ENCODE measurements at regions not wholly inside any gene's neighbourhood (a gene's known extent, or its start where the extent isn't known, plus 50 kb on each side); places are given as distances from the start of the nearest gene placed in this dataset.
"Not testable (repeated sequence)": the region's sequence is repeated elsewhere in the genome, so short reads cannot be mapped to it uniquely, and the experiment has no call there.

DNA sequence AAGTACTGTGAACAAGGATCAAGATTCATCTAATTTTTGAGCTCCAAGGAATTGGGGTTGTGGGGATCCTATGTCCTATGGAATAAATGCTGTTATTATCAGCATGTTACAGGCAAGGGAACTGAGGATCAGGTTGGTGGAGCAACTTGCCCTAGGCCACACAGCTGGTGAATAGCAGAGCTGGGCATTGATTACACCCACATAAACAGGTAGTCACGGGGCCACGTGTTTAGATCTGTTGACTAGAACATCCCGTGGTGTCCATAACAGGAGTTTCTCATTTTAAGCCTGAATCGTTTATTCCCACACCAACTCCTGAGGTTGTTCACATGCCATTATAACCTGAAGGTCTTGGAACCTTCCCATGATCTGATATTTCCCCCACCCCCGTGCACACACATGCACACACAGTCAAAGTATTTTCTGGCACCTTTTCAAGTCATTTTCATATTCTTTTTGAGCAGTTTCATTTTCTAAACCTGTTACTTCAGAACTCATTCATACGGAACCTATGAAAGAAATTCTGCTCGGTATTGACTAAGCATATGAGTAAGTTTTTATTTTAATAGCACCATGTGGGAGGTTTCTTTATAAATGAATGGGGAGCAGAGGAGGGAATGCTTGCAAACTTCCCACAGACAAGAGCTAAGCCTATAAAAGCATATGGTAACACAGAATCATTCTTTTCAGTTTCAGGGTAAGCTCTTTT lies 338.1 kb downstream of the ANAPC1 start:
- not testable (repeated sequence) for DNase-seq

- not testable (repeated sequence) for DNase-seq
Measured at GRCh38 chr2:111546578-111546977, 337.4 kb downstream of the ANAPC1 start.

GRCh38 chr2:111549174-111549573 lies 334.8 kb downstream of the ANAPC1 start:
- DNase-seq, result not testable (repeated sequence)

GRCh38 chr2:111551428-111551827 lies 332.6 kb downstream of the ANAPC1 start:
- not testable (repeated sequence) for DNase-seq

GRCh38 chr2:111552625-111553024 lies 331.4 kb downstream of the ANAPC1 start:
- not testable (repeated sequence) for DNase-seq

- not testable (repeated sequence) for DNase-seq
Measured at GRCh38 chr2:111559301-111559700, 324.7 kb downstream of the ANAPC1 start.

DNA sequence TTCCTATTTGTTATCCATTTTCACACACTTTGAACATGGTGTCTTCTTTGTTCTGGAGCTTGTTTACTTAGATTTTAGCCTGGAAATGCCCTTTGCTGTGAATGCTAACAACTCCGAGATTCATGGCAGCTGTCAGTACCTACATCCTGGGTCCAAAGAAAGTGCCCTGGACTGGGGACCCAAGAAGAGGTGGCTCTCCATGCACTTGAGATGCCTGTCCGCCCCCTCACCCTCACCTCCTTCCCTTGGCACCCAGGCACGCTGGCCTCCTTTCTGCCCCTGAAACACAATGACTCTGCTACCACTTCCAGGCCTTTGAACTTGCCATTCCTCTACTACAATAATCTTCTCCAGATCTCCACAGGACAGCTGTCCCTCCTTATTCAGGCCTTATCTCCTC lies 324.2 kb downstream of the ANAPC1 start:
- DNase-seq, result not testable (repeated sequence)

DNA sequence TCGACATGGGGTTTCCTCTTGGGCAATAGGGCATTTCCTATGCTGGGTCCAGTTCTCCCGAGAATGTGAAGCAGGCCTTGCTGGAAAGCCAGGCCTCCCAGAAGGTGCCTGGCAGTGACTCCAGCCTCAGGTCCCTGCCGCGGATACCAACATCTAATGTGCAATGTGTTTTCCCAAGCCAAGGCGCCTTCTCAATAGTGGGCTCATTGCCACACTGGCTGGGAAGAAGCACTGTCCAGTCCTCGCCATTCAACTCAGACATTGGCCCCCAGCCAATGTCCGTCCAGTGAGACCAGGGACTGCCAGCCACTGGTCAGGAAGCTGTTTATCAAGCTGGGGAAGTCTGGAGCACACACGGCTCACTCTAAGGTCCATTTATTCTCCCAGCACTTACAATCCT lies 317.9 kb downstream of the ANAPC1 start:
- DNase-seq, result not testable (repeated sequence)

DNA sequence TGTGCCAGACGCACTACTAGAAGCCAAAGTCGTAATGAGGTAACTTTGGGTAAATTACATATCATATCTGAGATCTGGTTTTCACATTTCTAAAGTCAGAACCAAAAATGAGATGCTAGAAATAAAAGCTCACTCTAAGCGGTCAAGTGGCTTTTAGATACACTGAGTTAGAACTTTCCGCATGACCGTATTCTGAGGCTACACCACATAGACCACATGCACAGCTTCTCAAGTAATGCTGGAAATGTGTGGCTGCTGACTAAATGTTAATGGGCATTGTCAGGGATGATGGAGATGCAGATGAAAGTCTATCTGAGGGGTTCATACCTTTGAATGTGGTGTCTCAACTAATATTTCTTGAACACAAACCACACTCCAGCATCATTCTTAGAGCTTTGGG lies 316.8 kb downstream of the ANAPC1 start:
- not testable (repeated sequence) for DNase-seq

GRCh38 chr2:111569356-111570199 lies 314.4 kb downstream of the ANAPC1 start:
- DNase-seq, result not testable (repeated sequence)

DNA sequence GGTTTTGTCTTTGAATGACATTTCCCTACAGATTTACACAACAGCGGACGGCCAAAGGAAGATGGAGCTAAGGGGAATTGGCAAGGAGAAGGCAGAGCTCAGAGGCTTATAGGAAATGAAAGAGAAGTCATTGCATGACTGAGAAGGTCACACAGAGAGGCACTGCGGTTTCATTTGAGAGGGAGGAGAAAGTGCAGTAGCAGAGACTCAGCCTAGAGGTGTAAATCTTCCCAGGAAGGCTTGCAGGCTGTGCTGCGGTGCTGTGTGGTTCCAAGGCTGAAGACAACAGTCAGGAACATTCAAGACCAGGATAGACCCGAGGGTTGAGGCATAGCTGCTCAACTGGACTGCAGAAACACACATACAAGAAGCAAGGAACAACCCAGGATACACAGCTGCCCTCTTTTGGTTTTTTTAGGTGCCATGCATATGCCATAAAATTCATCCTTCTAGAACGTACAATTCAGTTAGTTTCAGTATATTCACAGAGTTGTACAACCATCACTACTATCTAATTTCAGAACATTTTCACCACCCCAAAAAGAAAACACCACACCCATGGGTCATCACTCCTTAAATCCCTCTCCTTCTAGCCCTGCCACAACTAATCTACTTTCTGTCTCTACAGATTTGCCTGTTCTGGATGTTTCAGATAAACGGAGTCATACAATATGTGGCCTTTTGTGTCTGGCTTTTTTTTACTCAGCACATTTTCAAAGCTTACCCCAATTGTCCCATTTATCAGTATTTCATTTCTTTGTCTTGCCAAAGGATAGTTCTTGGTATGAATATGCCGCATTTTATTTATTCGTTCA lies 313.5 kb downstream of the ANAPC1 start:
- not testable (repeated sequence) for DNase-seq

DNA sequence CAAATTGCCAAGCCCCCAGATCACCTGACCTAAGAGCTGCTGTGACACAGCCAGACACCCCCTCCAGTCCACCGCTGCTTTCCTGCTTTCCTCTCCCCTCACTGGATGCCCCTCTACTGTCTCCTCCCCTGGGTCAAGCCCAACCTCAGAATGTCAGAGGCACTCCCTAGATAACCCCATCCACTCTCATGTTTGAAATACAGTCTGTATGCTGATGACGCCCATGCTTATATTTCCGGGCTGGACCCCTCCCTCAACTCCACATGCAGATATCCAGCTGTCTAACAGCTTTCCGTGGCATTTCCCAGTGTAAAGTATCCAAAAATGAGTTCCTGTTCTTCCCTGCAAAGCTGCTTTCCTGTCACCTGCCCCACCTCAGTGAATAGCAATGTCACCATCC lies 309.2 kb downstream of the ANAPC1 start:
- DNase-seq, result not testable (repeated sequence)

GRCh38 chr2:111577154-111577885 lies 306.7 kb downstream of the ANAPC1 start:
- DNase-seq, result not testable (repeated sequence)

GRCh38 chr2:111579500-111580134 lies 304.4 kb downstream of the ANAPC1 start:
- DNase-seq, result not testable (repeated sequence)

- DNase-seq, result not testable (repeated sequence)
Measured at GRCh38 chr2:111580616-111581015, 303.4 kb downstream of the ANAPC1 start.

GRCh38 chr2:111582090-111582489 lies 301.9 kb downstream of the ANAPC1 start:
- not testable (repeated sequence) for DNase-seq

DNA sequence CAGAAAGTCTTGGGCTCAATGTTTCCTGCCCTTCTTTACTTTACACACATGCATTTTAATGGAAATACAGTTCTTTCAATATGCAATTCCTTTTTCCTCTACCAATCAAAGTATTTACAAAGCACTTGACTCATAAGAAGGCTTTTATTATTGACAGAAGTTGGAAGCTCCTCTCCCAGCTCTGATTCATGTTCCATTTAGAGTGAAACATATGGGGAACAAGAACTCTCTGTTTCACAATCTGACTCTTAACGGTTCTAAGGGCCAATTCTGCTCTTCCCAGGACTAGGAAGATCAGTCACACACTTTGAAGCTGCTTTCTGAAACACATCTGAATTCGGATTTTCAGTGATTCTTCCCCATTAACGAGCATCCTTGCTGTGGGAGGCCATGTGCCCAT lies 300.5 kb downstream of the ANAPC1 start:
- not testable (repeated sequence) for DNase-seq

GRCh38 chr2:111584540-111584939 lies 299.5 kb downstream of the ANAPC1 start:
- not testable (repeated sequence) for DNase-seq

DNA sequence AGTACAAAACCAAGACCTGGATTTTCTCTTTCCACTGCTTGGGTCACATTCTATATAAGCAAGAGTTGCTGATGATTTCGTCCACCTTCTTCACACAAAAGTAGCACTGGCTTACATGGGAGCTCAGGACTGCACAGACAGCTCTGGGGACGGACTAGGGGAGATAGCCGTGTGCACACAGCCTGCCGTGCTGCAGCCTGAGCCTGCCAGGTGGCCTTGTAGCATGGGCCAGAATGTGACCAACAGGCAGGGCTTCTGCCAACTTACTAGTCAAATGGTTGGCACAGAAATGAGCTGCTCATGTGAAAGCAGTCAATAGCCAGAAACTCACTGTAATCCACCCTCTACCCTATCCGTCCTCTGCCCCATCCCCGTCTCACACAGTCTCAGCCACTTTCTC lies 299.0 kb downstream of the ANAPC1 start:
- DNase-seq, result not testable (repeated sequence)

GRCh38 chr2:111586014-111586413 lies 298.0 kb downstream of the ANAPC1 start:
- DNase-seq, result not testable (repeated sequence)

GRCh38 chr2:111595072-111595471 lies 288.9 kb downstream of the ANAPC1 start:
- DNase-seq, result not testable (repeated sequence)
